ENCODE measurements at regions not wholly inside any gene's neighbourhood (a gene's known extent, or its start where the extent isn't known, plus 50 kb on each side); places are given as distances from the start of the nearest gene placed in this dataset.
"Not testable (repeated sequence)": the region's sequence is repeated elsewhere in the genome, so short reads cannot be mapped to it uniquely, and the experiment has no call there.

GRCh38 chrX:40853004-40853815 lies 117.9 kb upstream of the MED14 start:
- no peak for DNase-seq (ENCODE audit: low spot score)

DNA sequence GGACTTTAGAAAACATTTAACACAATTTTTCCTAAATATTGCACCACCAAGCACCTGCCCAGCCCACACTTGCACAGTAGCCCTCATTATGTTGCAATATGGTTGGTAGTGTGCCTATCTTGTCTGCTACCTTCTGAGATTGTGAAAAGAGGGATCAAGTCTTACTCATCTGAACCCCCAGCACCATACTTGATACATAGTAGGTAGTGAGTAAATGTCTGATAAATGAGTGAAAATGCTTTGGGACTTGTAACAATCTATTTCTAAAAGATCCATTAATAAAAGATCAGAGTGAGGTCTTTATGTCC lies 118.4 kb upstream of the MED14 start:
- DNase-seq (ENCODE audit: low spot score) = no peak

- DNase-seq (ENCODE audit: low spot score) = no peak
These were observed 118.9 kb upstream of the MED14 start for GRCh38 chrX:40854242-40854641.

DNA sequence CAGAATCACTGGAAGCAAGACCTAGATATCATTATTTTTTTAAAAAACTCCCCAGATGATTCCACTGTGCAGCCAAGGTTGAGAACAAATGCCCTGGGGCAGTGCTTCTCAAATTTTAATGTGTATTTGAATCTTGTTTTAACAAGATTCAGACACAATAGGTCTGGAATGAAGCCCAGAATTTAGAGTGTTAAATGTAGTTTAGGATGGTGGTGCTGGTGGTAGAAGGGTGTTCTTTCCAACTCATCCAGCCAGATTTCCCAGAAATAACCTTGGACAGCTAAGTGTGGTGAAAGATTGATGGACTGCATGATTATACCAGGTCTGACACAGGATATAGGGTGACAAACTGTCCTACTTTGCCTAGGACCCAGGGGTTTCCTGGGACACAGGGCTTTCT lies 120.1 kb upstream of the MED14 start:
- no peak for DNase-seq (ENCODE audit: low spot score)

GRCh38 chrX:40855932-40856515 lies 120.7 kb upstream of the MED14 start:
- DNase-seq (ENCODE audit: low spot score) = no peak

- not testable (repeated sequence) for DNase-seq (ENCODE audit: low spot score)
These were observed 126.7 kb upstream of the MED14 start for GRCh38 chrX:40861952-40862554.

DNA sequence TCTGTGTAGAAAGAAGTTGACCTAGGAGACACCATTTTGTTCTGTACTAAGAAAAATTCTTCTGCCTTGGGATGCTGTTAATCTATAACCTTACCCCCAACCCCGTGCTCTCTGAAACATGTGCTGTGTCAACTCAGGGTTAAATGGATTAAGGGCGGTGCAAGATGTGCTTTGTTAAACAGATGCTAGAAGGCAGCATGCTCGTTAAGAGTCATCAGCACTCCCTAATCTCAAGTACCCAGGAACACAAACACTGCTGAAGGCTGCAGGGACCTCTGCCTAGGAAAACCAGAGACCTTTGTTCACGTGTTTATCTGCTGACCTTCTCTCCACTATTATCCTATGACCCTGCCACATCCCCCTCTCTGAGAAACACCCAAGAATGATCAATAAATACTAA lies 127.9 kb upstream of the MED14 start:
- DNase-seq (ENCODE audit: low spot score) = not testable (repeated sequence)

GRCh38 chrX:40863671-40864070 lies 128.3 kb upstream of the MED14 start:
- no peak for DNase-seq (ENCODE audit: low spot score)

- no peak for DNase-seq (ENCODE audit: low spot score)
These were observed 129.6 kb upstream of the MED14 start for GRCh38 chrX:40864972-40865371.

GRCh38 chrX:40866893-40867292 lies 131.6 kb upstream of the MED14 start:
- DNase-seq (ENCODE audit: low spot score) = no peak

DNA sequence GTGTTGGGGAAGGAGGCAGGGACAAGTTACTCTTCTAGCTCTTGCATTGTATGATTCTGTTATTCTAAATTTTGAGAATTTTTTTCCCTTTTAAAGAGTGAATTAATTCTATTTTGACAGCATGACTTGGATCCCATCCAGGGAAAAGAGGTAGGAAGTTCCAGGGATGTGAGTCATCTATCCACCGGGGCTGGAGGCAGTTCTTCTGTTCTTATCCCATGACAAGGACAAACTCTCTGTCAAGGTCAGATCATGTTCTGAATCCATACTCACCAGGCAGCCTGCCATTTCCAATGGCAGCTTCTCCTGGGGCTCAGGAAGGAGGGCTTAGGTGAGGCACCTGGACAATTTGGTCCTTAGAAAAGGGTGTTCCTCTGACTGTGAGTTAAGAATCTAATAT lies 132.0 kb upstream of the MED14 start:
- DNase-seq (ENCODE audit: low spot score) = no peak

DNA sequence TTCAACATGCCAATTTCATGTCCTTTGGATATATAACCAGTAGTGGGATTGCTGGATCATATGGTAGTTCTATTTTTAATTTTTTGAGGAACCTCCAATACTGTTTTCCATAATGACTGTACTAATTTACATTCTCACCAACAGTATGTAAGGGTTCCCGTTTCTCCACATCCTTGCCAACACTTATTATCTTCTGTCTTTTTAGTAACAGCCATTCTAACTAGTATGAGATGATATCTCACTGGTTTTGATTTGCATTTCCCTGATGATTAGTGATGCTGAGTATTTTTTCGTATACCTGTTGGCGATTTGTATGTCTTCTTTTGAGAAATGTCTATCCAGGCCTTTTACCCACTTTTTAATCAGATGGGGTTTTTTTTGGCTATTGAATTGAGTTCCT lies 133.5 kb upstream of the MED14 start:
- DNase-seq (ENCODE audit: low spot score) = no peak

DNA sequence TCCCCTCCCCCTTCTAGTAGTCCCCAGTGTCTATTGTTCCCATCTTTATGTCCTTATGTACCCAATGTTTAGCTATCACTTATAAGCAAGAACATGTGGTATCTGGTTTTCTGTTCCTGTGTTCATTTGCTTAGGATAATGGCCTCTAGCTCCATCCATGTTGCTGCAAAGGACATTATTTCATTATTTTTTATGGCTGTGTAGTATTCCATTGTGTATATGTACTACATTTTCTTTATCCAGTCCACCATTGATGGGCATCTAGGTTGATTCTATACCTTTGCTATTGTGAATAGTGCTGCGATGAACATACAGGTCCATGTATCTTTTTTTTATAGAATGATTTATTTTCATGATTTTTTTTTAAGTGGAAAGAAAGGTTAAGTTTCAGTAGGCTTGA lies 135.6 kb upstream of the MED14 start:
- not testable (repeated sequence) for DNase-seq (ENCODE audit: low spot score)

DNA sequence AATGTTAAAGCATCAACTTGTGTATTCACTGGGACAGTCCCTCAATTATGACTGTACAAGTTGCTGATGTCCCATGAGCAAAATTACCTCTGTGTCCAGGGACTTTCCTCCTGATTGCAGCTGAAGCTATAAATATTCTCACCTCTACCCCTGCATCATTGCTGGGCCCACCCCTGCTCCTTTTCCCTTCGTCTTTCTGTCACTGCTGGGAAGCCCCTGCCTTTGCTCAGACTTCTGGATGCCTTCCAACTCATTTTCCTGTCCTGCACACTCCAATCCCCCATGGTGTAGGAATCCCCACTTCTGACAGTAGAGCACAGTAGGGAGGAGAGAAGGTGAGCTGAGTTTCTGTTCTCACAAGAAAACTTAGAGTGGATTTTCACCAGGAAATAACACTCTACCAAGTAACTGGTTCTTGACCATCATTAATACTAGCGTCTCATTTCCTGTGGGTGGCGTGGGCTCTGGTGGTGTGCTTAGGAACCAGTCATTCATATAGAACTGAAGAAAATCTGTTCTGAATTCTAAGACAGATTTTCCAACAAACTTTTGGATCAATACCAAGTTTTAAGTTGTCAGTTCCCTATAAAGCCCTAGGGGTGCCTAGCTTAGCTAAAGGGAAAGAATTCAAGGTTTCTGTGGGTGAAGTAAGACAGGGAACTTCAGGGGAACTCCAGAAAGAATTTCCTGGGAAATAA lies 136.2 kb upstream of the MED14 start:
- no peak for DNase-seq (ENCODE audit: low spot score)

DNA sequence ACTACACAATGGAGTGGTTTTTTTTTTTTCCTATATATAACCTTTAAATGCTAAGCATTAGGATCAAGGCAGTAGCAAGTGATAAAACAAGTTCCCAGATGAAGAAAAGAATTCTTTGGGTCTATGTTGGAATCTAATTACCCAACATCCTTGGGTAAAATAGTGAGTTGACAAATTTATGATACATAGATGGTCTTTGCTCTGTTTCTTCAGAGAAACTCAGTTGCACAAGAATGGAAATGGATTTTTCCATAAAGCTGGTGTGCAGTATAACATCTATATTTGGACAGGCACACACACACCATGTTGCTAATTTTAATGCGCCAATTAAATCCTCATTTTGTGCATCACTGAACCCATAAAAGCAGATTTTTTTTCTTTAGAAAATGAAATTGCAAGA lies 137.0 kb upstream of the MED14 start:
- DNase-seq (ENCODE audit: low spot score) = no peak

DNA sequence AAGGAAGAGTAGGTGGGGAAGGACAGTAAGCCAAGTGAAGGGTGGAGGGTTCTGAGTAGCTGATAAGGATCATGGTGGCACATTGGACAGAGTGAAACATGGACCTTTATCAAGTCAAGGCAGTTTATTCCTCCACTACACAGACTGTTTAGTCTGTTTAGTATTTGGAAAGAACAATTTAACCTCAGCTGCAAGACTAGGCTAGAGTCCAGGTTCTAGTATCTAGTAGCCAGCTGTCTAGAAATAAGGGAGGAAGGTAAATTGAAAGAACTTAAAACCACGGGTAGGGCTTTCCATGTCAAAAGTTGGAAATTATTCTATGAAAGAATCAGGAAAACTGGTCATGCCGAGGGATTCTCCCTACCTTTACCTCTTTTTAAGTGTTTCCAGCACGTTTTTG lies 140.1 kb upstream of the MED14 start:
- no peak for DNase-seq (ENCODE audit: low spot score)

GRCh38 chrX:40877887-40878286 lies 142.5 kb upstream of the MED14 start:
- no peak for DNase-seq (ENCODE audit: low spot score)

GRCh38 chrX:40878766-40879165 lies 143.4 kb upstream of the MED14 start:
- no peak for DNase-seq (ENCODE audit: low spot score)

DNA sequence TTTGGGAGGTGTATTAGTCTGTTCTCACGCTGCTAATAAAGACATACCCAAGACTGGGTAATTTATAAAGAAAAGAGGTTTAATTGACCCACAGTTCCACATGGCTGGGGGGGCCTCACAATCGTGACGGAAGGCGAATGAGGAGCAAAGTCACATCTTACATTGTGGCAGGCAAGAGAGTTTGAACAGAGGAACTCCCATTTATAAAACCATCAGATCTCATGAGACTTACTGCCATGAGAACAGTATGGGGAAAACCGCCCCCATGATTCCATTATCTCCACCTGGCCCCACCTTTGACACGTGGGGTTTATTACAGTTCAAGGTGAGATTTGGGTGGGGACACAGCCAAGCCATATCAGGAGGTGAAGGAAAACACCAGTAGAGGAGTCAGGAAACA lies 143.8 kb upstream of the MED14 start:
- not testable (repeated sequence) for DNase-seq (ENCODE audit: low spot score)

DNA sequence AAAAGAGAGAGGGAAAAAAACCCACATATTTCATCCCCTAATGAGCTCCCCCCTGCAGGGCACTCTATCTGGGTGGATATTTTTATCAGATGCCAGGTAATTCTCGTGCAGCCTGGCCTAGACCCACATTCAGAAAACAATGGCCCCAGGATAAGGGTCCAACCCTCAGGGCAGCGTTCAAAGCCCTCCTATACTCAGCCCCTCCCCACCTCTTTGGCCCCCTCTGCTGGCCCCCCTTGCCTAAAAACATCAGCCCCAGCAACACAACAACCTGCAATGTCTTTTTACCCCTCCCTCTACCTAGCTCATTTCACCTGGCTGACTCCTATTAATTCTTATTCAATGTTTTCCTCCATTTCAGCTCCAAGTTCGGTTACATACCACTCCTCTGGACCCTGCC lies 145.4 kb upstream of the MED14 start:
- DNase-seq (ENCODE audit: low spot score) = no peak

DNA sequence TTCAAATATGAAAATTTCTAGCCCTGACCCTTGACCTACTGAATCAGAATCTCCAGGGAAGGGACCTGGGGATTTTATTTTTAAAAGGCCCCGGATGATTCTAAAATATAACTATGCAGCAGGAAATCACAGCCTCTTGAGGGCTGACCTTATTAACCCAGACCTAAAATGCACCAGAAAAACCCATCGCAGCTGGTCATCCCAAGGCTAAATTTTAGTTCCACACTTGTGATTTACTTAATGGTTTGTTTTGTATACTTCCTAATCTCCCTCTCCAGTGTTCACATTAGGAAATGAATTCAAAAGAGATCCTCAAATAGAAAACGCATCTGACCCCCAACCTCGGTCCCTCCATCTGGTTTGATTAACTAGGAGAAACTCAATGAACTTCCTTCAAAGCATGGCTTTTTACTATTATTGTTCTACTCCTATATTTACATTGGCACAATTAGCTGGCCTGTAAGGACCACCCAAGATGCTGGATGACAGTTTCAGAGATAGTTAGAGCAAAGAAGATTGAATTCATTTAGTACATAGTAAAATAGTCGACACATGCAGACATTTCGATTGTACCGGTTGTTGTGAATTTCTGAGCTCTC lies 147.8 kb upstream of the MED14 start:
- no peak for DNase-seq (ENCODE audit: low spot score)

DNA sequence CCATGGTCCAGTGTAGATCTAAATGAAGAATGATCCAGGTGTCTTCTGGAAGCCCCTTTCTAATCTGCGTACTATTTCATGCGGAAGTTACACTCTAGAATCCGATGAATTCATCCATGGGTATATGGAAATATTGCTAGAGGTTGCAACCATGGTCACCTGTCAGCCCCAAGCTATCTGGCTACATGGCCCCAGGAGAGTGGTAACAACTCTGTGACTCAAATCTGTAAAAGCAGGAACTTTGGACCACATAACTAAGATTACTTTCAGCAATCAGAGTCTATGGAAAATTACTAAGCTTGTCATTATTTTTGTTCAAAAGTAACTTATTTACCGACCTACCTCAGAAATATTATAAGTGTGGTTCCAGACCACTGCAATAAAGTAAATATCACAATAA lies 150.6 kb upstream of the MED14 start:
- DNase-seq (ENCODE audit: low spot score) = no peak

DNA sequence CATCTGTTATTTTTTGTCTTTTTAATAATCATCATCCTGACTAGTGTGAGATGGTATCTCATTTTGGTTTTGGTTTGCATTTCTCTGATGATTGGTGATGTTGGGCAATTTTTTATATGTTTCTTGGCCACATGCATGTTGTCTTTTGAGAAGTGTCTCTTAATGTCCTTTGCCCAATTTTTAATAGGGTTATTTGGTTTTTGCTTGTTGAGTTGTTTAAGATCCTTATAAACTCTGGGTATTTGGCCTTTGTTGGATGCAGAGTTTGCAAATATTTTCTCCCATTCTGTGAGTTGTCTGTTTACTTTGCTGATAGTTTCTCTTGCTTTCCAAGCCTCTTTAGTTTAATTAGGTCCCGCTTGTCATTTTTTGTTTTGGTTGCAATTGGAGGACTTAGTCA lies 152.1 kb upstream of the MED14 start:
- DNase-seq (ENCODE audit: low spot score) = no peak
